Peyer's patch (tissue), 4 donors: ENCODE measurements at regions not wholly inside any gene's neighbourhood (a gene's known extent, or its start where the extent isn't known, plus 50 kb on each side); places are given as distances from the start of the nearest gene placed in this dataset.
A peak's percentile ranks its signal among the peaks of the same experiment; 100 is the strongest.

Source experiments
- DNase-seq, 3 donors: peaks; one replicate each; pipeline ENCODE4 v3.0.0-alpha.2; 2017 to 2019
- H3K27ac ChIP-seq, 4 donors: fragments of 200-600 bp; sonication (generic); one replicate each; pipeline ENCODE4 v1.5.1; 2016 to 2019
- H3K27me3 ChIP-seq, 2 donors: fragments of 200-600 bp; sonication (generic); one replicate each; pipeline ENCODE4 v1.5.1; 2019
- H3K36me3 ChIP-seq, 3 donors: fragments of 200-600 bp; sonication (generic); one replicate each; pipeline ENCODE4 v1.5.1; 2016 to 2019
- H3K4me1 ChIP-seq, 4 donors: fragments of 200-600 bp; sonication (generic); one replicate each; pipeline ENCODE4 v1.5.1; 2016 to 2019
- H3K4me3 ChIP-seq, 4 donors: fragments of 200-600 bp; sonication (generic); 1 replicate in 3 of 4; 2 replicates in 1 of 4; pipeline ENCODE4 v1.5.1; 2016 to 2019; ENCODE audit warnings: mild to moderate bottlenecking in 1 of 4
- H3K9me3 ChIP-seq, 4 donors: fragments of 200-600 bp; sonication (generic); one replicate each; pipeline ENCODE4 v1.5.1; 2016 to 2019; ENCODE audit warnings: mild to moderate bottlenecking in 1 of 4
- POLR2A ChIP-seq, 2 donors: fragments of 450-650 bp; IDR thresholded peaks; one replicate each; pipeline ENCODE4 v1.5.1; 2017; ENCODE audit warnings: antibody characterized with exemption in 2 of 2, mild to moderate bottlenecking in 2 of 2, moderate library complexity in 2 of 2
- TF ChIP-seq, protein P1 (sequence below), 6 experiments: fragments of 450-650 bp in 4 of 6; fragments of 200-600 bp in 2 of 6; sonication (generic) in 1 of 6; IDR thresholded peaks; one replicate each; pipeline ENCODE4 v1.5.1; 2017 to 2019; ENCODE audit warnings: antibody characterized with exemption in 6 of 6, mild to moderate bottlenecking in 3 of 6, moderate library complexity in 1 of 6

DNA sequence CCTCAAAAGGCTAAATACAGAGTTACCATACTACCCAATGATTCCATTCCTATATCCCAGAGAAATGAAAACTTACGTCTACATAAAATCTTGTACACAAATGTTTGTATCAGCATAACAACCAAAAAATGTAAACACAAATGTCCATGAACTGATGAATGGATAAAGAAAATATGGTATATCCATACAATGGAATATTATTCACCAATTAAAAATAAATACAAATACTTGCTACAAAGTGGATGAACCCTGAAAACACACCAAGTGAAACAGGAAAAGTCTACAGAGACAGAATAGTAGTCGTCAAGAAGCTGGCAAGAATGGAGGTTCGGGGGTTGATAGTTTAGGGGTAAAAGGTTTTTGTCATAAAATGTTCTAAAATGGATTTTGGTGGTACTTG lies 54.0 kb upstream of the ANKRD28 start:
- Histone ChIP-seq H3K36me3 (no peaks in the 10 kb centered on the region), H3K27ac (no peak overlapping the region), H3K27me3 (no peaks in the 10 kb centered on the region), H3K4me3 (no peak overlapping the region), H3K4me1 (no peaks in the 10 kb centered on the region), H3K9me3 (no peaks in the 10 kb centered on the region)
- DNase-seq = no peak
- no peak for TF ChIP-seq POLR2A (IDR thresholded peaks at IDR 0.05)
- TF ChIP-seq, protein P1, sequence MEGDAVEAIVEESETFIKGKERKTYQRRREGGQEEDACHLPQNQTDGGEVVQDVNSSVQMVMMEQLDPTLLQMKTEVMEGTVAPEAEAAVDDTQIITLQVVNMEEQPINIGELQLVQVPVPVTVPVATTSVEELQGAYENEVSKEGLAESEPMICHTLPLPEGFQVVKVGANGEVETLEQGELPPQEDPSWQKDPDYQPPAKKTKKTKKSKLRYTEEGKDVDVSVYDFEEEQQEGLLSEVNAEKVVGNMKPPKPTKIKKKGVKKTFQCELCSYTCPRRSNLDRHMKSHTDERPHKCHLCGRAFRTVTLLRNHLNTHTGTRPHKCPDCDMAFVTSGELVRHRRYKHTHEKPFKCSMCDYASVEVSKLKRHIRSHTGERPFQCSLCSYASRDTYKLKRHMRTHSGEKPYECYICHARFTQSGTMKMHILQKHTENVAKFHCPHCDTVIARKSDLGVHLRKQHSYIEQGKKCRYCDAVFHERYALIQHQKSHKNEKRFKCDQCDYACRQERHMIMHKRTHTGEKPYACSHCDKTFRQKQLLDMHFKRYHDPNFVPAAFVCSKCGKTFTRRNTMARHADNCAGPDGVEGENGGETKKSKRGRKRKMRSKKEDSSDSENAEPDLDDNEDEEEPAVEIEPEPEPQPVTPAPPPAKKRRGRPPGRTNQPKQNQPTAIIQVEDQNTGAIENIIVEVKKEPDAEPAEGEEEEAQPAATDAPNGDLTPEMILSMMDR (IDR thresholded peaks at IDR 0.05) = no peak

DNA sequence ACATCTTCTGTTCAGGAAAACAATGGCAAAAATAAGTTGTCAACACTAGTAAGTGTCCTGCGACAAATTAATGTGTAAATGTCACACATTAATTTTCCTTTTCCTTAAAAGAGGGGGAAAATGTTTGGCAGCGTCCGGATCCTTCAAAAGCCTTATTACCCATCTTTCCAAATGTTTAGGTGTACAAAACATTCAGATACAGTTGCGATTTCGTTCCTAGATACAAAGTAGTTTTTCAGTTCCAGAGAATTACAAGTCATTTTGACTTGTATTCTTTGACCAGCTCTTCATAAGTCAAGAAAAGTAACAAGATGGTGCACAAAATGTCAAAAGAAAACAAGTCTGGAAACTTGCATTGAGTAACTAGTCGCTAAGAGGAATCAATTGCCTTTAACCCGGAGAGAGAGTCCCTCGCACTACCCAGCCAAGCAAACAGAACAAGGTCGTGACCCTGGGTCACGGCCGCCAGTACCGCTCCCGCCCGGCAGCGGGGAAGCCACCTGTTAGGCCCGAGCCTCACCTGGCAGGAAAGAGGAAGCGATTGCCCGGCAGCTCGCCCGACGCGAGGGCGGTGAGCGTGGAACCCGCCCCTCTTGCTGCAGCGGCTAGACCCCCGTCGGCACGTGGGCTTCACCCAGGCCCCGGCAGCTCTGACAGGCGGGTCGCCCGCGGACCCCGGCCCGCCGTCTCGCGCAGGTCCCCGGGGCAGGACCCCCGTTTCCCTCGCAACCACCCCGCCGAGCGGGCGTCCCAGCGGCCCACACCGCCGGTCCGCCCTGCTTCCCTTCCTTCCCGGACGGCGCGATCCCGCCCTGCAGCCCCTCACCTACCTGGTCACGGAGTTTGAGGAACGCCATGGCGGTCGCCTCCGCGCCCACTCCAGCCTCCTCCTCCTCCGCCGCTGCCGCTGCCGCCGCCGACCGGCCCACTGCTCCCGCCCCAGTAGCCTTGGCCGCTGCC lies 61.0 kb upstream of the ANKRD28 start:
- DNase-seq = peak; percentile 78 to 90 (median 84)
- H3K4me1 ChIP-seq = peaks cover 0 to 13% (median 0%) of the 10 kb centered on the region in 4 donors
- H3K9me3 ChIP-seq = no peaks in the 10 kb centered on the region
- H3K36me3 ChIP-seq = no peaks in the 10 kb centered on the region
- H3K27me3 ChIP-seq = no peaks in the 10 kb centered on the region
- TF ChIP-seq POLR2A (IDR thresholded peaks at IDR 0.05) = no peak
- TF ChIP-seq, protein P1 (IDR thresholded peaks at IDR 0.05) = peak in 4 of 6 experiments; percentile 24 to 54 (median 48)
- peak overlapping the region; percentile 95 to 99 (median 97) for H3K4me3 ChIP-seq
- H3K27ac ChIP-seq = peak overlapping the region; percentile 86 to 92 (median 90)

DNA sequence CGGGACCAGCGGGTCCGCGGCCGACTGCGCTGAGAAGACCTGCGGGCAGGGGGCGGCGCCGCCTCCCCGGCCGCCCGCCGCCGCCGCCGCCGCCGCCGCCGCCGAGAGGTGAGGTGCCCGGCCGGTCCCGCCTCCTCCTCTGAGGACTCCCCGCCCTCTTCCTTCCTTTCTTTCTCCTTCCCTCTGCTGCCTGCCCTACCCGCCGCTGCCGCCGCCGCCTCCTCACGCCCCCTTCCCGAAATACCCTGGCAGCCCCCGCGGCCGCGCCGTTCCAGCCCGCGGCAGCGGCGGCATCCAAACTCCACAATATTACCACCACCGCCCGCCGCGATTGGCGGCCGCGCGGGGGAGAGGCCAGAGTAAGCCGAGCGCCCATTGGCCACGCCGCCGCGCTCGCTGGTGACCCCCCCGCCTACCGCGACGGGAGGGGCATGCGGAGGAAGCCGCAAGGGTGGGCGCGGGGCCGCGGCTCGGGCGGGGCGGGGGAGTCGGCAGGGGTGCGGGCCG lies 61.8 kb upstream of the ANKRD28 start:
- Histone ChIP-seq H3K9me3 (no peaks in the 10 kb centered on the region), H3K4me3 (peak overlapping the region; percentile 95 to 99 (median 97)), H3K27me3 (no peaks in the 10 kb centered on the region), H3K36me3 (no peaks in the 10 kb centered on the region), H3K27ac (peak overlapping the region; percentile 86 to 92 (median 90)), H3K4me1 (peaks cover 0 to 13% (median 0%) of the 10 kb centered on the region in 4 donors)
- DNase-seq = peak; percentile 82 to 91 (median 90)
- peak; percentile 37 to 49 for TF ChIP-seq POLR2A (IDR thresholded peaks at IDR 0.05)
- TF ChIP-seq, protein P1 (IDR thresholded peaks at IDR 0.05) = peak in 1 of 6 experiments; percentile 23

DNA sequence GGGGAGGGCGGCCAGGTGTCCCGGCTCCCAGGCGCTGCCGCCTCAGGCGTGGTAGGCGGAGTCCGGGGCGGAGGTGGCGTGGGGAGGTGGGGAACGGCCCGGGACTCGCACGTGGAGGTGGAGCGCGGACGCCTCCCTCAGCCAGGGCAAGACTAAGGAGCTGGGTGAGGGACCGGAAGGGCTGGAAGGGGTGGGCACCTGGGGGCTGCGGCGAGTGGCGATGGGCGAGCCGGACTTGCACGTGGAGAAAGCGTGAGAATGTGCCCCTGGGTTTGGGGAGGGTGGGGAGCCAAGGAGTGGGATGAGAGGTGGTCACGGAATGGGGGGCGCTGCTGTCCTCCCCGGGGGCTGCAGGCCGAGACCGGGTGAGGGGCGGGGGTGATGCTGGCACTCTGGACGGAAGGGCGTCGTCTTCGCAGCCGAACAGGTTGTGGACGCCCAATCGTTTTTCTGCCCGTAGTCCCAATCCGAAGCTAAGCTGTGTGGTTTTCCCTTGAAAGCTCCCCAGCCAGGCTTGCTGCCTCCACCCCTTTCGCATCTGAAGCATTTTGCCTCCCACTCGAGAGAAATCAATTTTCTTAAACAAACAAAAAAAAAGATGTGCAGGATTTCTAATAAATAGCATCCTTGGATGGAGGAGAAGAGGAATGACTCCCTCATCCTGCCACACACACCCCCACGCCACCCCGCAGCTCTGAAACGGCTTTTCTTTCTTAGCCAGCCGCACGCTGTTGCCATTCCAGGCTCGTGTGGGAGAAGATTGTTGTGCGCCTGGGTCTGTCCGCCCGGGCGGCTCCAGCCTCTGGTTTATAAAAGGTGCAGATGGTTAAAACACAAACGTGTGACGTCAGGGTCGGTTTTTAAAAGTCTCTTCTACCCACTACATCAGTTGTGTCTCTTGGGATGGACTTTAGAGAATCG lies 62.5 kb upstream of the ANKRD28 start:
- peak overlapping the region; percentile 95 to 99 (median 97) for H3K4me3 ChIP-seq
- peaks cover 0 to 13% (median 0%) of the 10 kb centered on the region in 4 donors for H3K4me1 ChIP-seq
- TF ChIP-seq POLR2A (IDR thresholded peaks at IDR 0.05) = no peak
- TF ChIP-seq, protein P1 (IDR thresholded peaks at IDR 0.05) = peak in 1 of 6 experiments; percentile 1
- peak overlapping the region; percentile 86 to 92 (median 90) for H3K27ac ChIP-seq
- no peaks in the 10 kb centered on the region for H3K36me3 ChIP-seq
- DNase-seq = peak; percentile 47 to 78 (median 52)
- no peaks in the 10 kb centered on the region for H3K27me3 ChIP-seq
- H3K9me3 ChIP-seq = no peaks in the 10 kb centered on the region

DNA sequence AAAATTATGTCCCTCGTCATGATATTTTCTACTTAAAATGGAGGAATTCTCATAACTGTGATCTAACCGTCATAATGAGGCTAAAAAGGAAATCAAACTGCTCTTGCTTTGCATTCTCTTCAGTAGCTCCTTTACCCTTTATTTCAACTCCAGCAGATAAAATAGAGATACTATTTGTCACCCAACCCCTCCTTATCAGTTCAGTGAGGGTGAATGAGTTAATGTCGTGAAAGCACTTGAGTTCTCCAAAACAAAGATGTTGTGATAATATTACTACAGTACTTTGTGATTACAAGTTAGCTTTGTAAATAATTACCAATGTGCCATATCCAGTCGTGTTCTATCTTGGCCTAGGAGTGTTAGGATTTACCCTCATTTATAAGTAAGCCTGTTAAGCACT lies 63.4 kb upstream of the ANKRD28 start:
- no peak for DNase-seq
- no peak overlapping the region for H3K27ac ChIP-seq
- TF ChIP-seq POLR2A (IDR thresholded peaks at IDR 0.05) = no peak
- TF ChIP-seq, protein P1 (IDR thresholded peaks at IDR 0.05) = no peak
- no peak overlapping the region for H3K4me3 ChIP-seq
- no peaks in the 10 kb centered on the region for H3K9me3 ChIP-seq
- H3K27me3 ChIP-seq = no peaks in the 10 kb centered on the region
- H3K4me1 ChIP-seq = peaks cover 0 to 13% (median 0%) of the 10 kb centered on the region in 4 donors
- H3K36me3 ChIP-seq = no peaks in the 10 kb centered on the region
